SU-DHL-6 (cell line): ENCODE measurements at regions not wholly inside any gene's neighbourhood (a gene's known extent, or its start where the extent isn't known, plus 50 kb on each side); places are given as distances from the start of the nearest gene placed in this dataset.

ENCODE experiments used
- H2AFZ ChIP-seq: fragments of 200-600 bp; sonication (generic); 2 replicates; pipeline ENCODE4 v1.6.1; 2014; ENCODE audit warnings: low read depth, mild to moderate bottlenecking, moderate library complexity, mixed read lengths, antibody characterized with exemption, low read length; ENCODE audit not compliant: severe bottlenecking
- H3F3A ChIP-seq: fragments of 200-600 bp; shearing (Covaris generic); 2 replicates; pipeline ENCODE4 v1.6.0; 2016; ENCODE audit warnings: antibody characterized with exemption, mild to moderate bottlenecking; ENCODE audit not compliant: insufficient read depth
- H3K27ac ChIP-seq: fragments of 200-600 bp; sonication (generic); 2 replicates; pipeline ENCODE4 v1.5.1; 2016; ENCODE audit warnings: low read depth, mild to moderate bottlenecking, low read length, moderate library complexity, mixed read lengths
- H3K27me3 ChIP-seq: fragments of 200-600 bp; sonication (generic), shearing (Covaris generic); 2 replicates; pipeline ENCODE4 v1.6.0; 2014; ENCODE audit warnings: mild to moderate bottlenecking, low read length
- H3K36me3 ChIP-seq: fragments of 200-600 bp; sonication (generic); 2 replicates; pipeline ENCODE4 v1.6.1; 2014; ENCODE audit warnings: mild to moderate bottlenecking, low read length, mixed read lengths
- H3K4me2 ChIP-seq: fragments of 300-600, 200-600 bp; shearing (Covaris generic), sonication (generic); 2 replicates; pipeline ENCODE4 v1.6.0; 2014; ENCODE audit warnings: low read length, low read depth, mild to moderate bottlenecking; ENCODE audit not compliant: poor library complexity, severe bottlenecking
- H3K4me3 ChIP-seq: fragments of 200-600 bp; sonication (generic); 2 replicates; pipeline ENCODE4 v1.5.1; 2014; ENCODE audit warnings: antibody characterized with exemption, low read length, mild to moderate bottlenecking, mixed read lengths; ENCODE audit not compliant: insufficient read depth, poor library complexity, severe bottlenecking
- H3K79me2 ChIP-seq: fragments of 200-600 bp; sonication (generic); 2 replicates; pipeline ENCODE4 v1.6.1; 2014; ENCODE audit warnings: mild to moderate bottlenecking, low read length, moderate library complexity; ENCODE audit not compliant: insufficient read depth
- H3K9ac ChIP-seq: fragments of 200-600 bp; sonication (generic); 2 replicates; pipeline ENCODE4 v1.7.0; 2014; ENCODE audit warnings: mild to moderate bottlenecking, low read length
- H3K9me2 ChIP-seq: fragments of 200-600 bp; sonication (generic); replicated peaks from 2 replicates; pipeline ENCODE4 v1.6.1; 2014; ENCODE audit warnings: low read length; ENCODE audit not compliant: insufficient read depth
- H3K9me3 ChIP-seq: fragments of 200-600 bp; sonication (generic); 2 replicates; pipeline ENCODE4 v1.6.1; 2014; ENCODE audit warnings: low read length, mixed read lengths; ENCODE audit not compliant: insufficient read depth
- H4K20me1 ChIP-seq: fragments of 200-600 bp; sonication (generic); 2 replicates; pipeline ENCODE4 v1.6.1; 2014; ENCODE audit warnings: low read depth, mild to moderate bottlenecking, antibody characterized with exemption, low read length, moderate library complexity, mixed read lengths
- EZH2phosphoT487 ChIP-seq: fragments of 200-600 bp; sonication (generic), shearing (Covaris generic); conservative IDR thresholded peaks from 2 replicates; pipeline ENCODE4 v1.6.1; 2018; ENCODE audit warnings: mild to moderate bottlenecking, antibody characterized with exemption, low read length, moderate library complexity, mixed read lengths
- TF ChIP-seq, protein P1 (sequence below): fragments of 200-600 bp; sonication (generic); IDR thresholded peaks from one replicate; pipeline ENCODE4 v1.5.1; 2017; ENCODE audit warnings: antibody characterized with exemption, mild to moderate bottlenecking, low read length, moderate library complexity; ENCODE audit not compliant: insufficient read depth, poor library complexity, severe bottlenecking

DNA sequence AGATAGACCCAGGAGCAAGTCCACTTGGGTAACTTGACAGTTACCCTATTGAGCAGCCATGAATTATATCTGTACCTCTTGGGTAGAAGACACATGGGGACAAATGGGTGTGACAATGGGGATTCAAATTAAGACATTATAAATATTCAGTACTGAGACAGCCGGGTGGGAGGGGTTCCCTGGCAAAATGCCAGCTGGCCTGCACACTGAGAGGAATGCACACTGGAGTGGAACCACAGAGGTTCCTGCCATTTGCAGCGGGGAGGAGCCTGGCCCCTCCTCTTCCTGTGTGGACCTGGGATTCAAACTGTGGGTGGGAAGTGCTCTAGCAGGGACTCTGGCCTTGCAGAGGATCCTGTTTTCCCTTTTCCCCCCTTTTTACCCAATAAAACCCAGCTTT lies 118.7 kb upstream of the CDKN3 start:
- no peak overlapping the region for H2AFZ ChIP-seq
- no peak overlapping the region for H3K4me2 ChIP-seq

DNA sequence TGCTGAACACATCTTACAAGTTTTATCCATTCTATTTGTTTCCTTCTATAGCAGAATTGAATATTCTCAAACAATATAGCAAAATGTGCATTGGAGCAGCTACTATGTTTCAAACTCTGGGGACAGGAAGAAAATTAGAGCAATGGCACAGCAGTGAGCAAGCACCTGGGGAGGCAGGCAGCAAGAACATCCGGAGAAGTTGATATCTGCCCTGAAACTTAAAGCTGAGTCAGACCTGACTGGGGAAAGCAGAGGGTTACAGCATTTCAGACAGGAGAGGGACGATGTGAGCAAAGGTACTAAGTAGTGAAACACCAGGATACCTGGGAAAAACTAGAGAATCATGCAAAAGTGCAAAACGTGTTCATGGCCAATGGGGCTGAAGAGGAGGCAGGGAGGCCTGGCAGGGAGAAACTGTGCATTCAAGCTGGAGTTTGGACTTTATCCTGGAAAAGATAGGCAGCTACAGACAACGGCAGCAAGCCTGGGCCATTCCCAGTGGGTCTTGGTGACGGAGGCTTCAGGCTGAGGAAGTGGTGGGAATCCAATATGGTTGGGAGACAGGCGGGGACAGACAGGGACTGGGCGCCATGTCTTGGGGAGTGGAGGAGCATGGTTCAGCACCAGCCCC lies 118.0 kb upstream of the CDKN3 start:
- Histone ChIP-seq H3K9me2 (no peaks in the 10 kb centered on the region), H3K4me3 (no peak overlapping the region), H3K36me3 (no peaks in the 10 kb centered on the region), H3K4me2 (no peak overlapping the region), H2AFZ (no peak overlapping the region), H3F3A (no peaks in the 10 kb centered on the region), H3K79me2 (no peaks in the 10 kb centered on the region), H3K27ac (no peak overlapping the region), H3K27me3 (no peaks in the 10 kb centered on the region), H3K9ac (no peak overlapping the region), H4K20me1 (no peaks in the 10 kb centered on the region), H3K9me3 (no peaks in the 10 kb centered on the region)
- TF ChIP-seq, protein P1, sequence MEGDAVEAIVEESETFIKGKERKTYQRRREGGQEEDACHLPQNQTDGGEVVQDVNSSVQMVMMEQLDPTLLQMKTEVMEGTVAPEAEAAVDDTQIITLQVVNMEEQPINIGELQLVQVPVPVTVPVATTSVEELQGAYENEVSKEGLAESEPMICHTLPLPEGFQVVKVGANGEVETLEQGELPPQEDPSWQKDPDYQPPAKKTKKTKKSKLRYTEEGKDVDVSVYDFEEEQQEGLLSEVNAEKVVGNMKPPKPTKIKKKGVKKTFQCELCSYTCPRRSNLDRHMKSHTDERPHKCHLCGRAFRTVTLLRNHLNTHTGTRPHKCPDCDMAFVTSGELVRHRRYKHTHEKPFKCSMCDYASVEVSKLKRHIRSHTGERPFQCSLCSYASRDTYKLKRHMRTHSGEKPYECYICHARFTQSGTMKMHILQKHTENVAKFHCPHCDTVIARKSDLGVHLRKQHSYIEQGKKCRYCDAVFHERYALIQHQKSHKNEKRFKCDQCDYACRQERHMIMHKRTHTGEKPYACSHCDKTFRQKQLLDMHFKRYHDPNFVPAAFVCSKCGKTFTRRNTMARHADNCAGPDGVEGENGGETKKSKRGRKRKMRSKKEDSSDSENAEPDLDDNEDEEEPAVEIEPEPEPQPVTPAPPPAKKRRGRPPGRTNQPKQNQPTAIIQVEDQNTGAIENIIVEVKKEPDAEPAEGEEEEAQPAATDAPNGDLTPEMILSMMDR = no peak
- no peak for TF ChIP-seq EZH2phosphoT487

More for the DNA sequence above, 118.7 kb upstream of the CDKN3 start:
- Histone ChIP-seq H3K9ac (no peak overlapping the region), H4K20me1 (no peaks in the 10 kb centered on the region), H3K27me3 (no peaks in the 10 kb centered on the region), H3K4me3 (no peak overlapping the region), H3K9me2 (no peaks in the 10 kb centered on the region), H3K27ac (no peak overlapping the region), H3K9me3 (no peaks in the 10 kb centered on the region), H3F3A (no peaks in the 10 kb centered on the region), H3K79me2 (no peaks in the 10 kb centered on the region), H3K36me3 (no peaks in the 10 kb centered on the region)
- TF ChIP-seq, protein P1 = no peak
- TF ChIP-seq EZH2phosphoT487 = no peak

DNA sequence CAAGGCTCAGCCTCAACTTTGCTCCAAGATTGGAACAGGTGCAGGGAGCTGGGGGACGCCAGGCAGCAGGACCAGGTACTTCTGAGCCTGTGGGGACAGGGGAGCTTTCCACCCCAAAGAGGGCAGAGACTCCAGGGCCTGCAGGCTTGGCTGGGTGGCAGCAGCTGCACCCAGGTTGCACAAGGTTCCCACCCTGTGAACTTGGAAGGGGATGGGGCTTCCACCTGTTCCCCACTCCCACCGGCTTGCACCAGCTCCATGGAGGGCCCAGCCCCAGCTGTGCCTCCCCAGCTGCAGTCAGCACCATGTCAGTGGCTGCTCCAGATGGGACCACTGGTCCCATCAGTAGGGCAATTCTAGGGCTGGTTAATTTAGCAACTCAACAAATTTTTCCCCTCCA lies 114.0 kb upstream of the CDKN3 start:
- H3K4me2 ChIP-seq = no peak overlapping the region
- no peak overlapping the region for H3K27ac ChIP-seq
- H3K36me3 ChIP-seq = no peaks in the 10 kb centered on the region
- H3K27me3 ChIP-seq = no peaks in the 10 kb centered on the region
- no peaks in the 10 kb centered on the region for H4K20me1 ChIP-seq
- H3K9me3 ChIP-seq = no peaks in the 10 kb centered on the region
- H3K9me2 ChIP-seq = no peaks in the 10 kb centered on the region
- TF ChIP-seq, protein P1 = no peak
- TF ChIP-seq EZH2phosphoT487 = no peak
- no peak overlapping the region for H3K9ac ChIP-seq
- no peak overlapping the region for H2AFZ ChIP-seq
- H3K4me3 ChIP-seq = no peak overlapping the region
- no peaks in the 10 kb centered on the region for H3F3A ChIP-seq
- no peaks in the 10 kb centered on the region for H3K79me2 ChIP-seq
